K562 (cell line): ENCODE measurements at regions not wholly inside any gene's neighbourhood (a gene's known extent, or its start where the extent isn't known, plus 50 kb on each side); places are given as distances from the start of the nearest gene placed in this dataset.

Experiments used
- ATAC-seq: fragments of 200-7000 bp; cut with Tn5 transposase; 3 replicates; pipeline ENCODE4 v1.9.1; 2020; ENCODE audit warnings: moderate library complexity
- BruUV-seq: library from RNA; stranded (reverse); fragments of 400-500 nt; replicated peaks from 2 replicates; lab custom pipeline; 2021; lab: Mats Ljungman, UMichigan
- CTCF ChIA-PET: fragments of 300-600 bp; formaldehyde crosslinking; extraction: SDS; loops from one replicate; lab custom pipeline; 2021; ENCODE audit warnings: low intra/inter-chr PET ratio; lab: Yijun Ruan, JAX
- POLR2A ChIA-PET: fragments of 300-600, 350-650 bp; sonication (Branson Sonifier 250); formaldehyde crosslinking; extraction: SDS; loops from one replicate; lab custom pipeline; 2021; ENCODE audit warnings: antibody characterized with exemption, inconsistent platforms; lab: Yijun Ruan, JAX
- DNase-seq, 4 experiments: peaks; one replicate each; pipeline versions ENCODE4 v3.0.0 to v3.0.0-alpha.2; 2011 to 2018; ENCODE audit warnings: low spot score in 3 of 4, mixed read lengths in 3 of 4; ENCODE audit errors: extremely low read depth in 1 of 4
- FAIRE-seq: peaks from 2 replicates; lab custom pipeline; 2011; peaks lifted over from hg19 to GRCh38; lab: Jason Lieb, UNC
- H2AFZ ChIP-seq: 2 replicates; pipeline ENCODE4 v1.6.0; 2011; ENCODE audit warnings: low read depth, low read length, control low read depth, inconsistent platforms
- H3K27ac ChIP-seq: fragments of 200-600 bp; 3 replicates; pipeline ENCODE4 v1.8.0; 2011; ENCODE audit warnings: low read depth, mild to moderate bottlenecking, control low read depth, inconsistent platforms, low read length, moderate library complexity, mixed read lengths; ENCODE audit errors: extremely low read depth
- H3K27me3 ChIP-seq, 2 experiments: fragments of 300-600 bp in 1 of 2; 2 replicates in 1 of 2; 3 replicates in 1 of 2; pipeline versions ENCODE4 v1.6.0 to v1.8.0; 2011; ENCODE audit warnings: inconsistent platforms in 2 of 2, low read length in 2 of 2, mild to moderate bottlenecking in 1 of 2, mixed read lengths in 1 of 2, moderate library complexity in 1 of 2; ENCODE audit not compliant: control insufficient read depth in 2 of 2, insufficient read depth in 2 of 2
- H3K36me3 ChIP-seq: fragments of 300-600 bp; 3 replicates; pipeline ENCODE4 v1.8.0; 2011; ENCODE audit warnings: mild to moderate bottlenecking, low read length, inconsistent platforms; ENCODE audit not compliant: control insufficient read depth, insufficient read depth
- H3K4me1 ChIP-seq, 2 experiments: fragments of 200-600 bp in 1 of 2; replicated peaks in 1 of 2; 2 replicates in 1 of 2; 3 replicates in 1 of 2; pipeline versions ENCODE4 v1.5.1 to v1.8.0; 2011; ENCODE audit warnings: inconsistent platforms in 2 of 2, low read length in 2 of 2, mild to moderate bottlenecking in 1 of 2, mixed read lengths in 1 of 2, moderate library complexity in 1 of 2; ENCODE audit not compliant: control insufficient read depth in 2 of 2, insufficient read depth in 2 of 2
- H3K4me2 ChIP-seq: 2 replicates; pipeline ENCODE4 v1.6.1; 2011; ENCODE audit warnings: low read length, control low read depth, inconsistent platforms, mixed read lengths; ENCODE audit not compliant: insufficient read depth
- H3K4me3 ChIP-seq: fragments of 200-600 bp; sonication (generic), shearing (Covaris generic); 2 replicates; pipeline ENCODE4 v1.5.1; 2016; ENCODE audit warnings: control low read depth, inconsistent platforms
- H3K79me2 ChIP-seq: fragments of 200-600 bp; 3 replicates; pipeline ENCODE4 v1.8.0; 2011; ENCODE audit warnings: low read length, inconsistent platforms; ENCODE audit not compliant: control insufficient read depth, insufficient read depth
- H3K9ac ChIP-seq, 2 experiments: 2 replicates each; pipeline versions ENCODE4 v1.6.0 to v1.6.1; 2011; ENCODE audit warnings: low read depth in 2 of 2, low read length in 2 of 2, control low read depth in 1 of 2, inconsistent platforms in 1 of 2, mild to moderate bottlenecking in 1 of 2, mixed read lengths in 1 of 2; ENCODE audit not compliant: insufficient read depth in 1 of 2
- H3K9me1 ChIP-seq: one replicate; pipeline ENCODE4 v1.6.0; 2011; ENCODE audit warnings: inconsistent platforms, mild to moderate bottlenecking, low read length, moderate library complexity; ENCODE audit not compliant: control insufficient read depth, insufficient read depth
- H3K9me3 ChIP-seq: replicated peaks from 2 replicates; pipeline ENCODE4 v1.5.1; 2011; ENCODE audit warnings: low read depth, low read length, inconsistent platforms; ENCODE audit not compliant: control insufficient read depth, insufficient read depth
- H4K20me1 ChIP-seq: replicated peaks from 2 replicates; pipeline ENCODE4 v1.6.1; 2011; ENCODE audit warnings: low read length, inconsistent platforms, mixed read lengths; ENCODE audit not compliant: control insufficient read depth, insufficient read depth
- CEBPG ChIP-seq, 3 experiments: fragments of 200-800 bp in 1 of 3; sonication (Bioruptor generic) in 1 of 3; sonication (generic) in 1 of 3; formaldehyde crosslinking in 1 of 3; IDR thresholded peaks in 2 of 3; conservative IDR thresholded peaks in 1 of 3; 2 replicates each; pipeline versions ENCODE4 v1.6.1 to v1.8.0; 2016 to 2022; ENCODE audit warnings: missing compliant biosample characterization in 2 of 3, missing genetic modification characterization in 2 of 3, mild to moderate bottlenecking in 1 of 3, missing genetic modification reagents in 1 of 3
- GATAD2A ChIP-seq: fragments of 450-650 bp; IDR thresholded peaks from 2 replicates; pipeline ENCODE4 v1.6.1; 2017
- MAFG ChIP-seq: fragments of 450-650 bp; conservative IDR thresholded peaks from 2 replicates; pipeline ENCODE4 v1.6.1; 2016; ENCODE audit warnings: missing genetic modification characterization, missing compliant biosample characterization
- MEF2A ChIP-seq: IDR thresholded peaks from 2 replicates; pipeline ENCODE4 v1.6.1; 2011; ENCODE audit warnings: low read depth, mild to moderate bottlenecking, low read length, moderate library complexity; ENCODE audit not compliant: control insufficient read depth
- MTA2 ChIP-seq: fragments of 450-650 bp; IDR thresholded peaks from 2 replicates; pipeline ENCODE4 v1.6.1; 2016; ENCODE audit warnings: low read depth
- NFATC3 ChIP-seq: fragments of 450-650 bp; IDR thresholded peaks from 2 replicates; pipeline ENCODE4 v1.6.1; 2017; ENCODE audit warnings: mild to moderate bottlenecking
- RFX5 ChIP-seq: IDR thresholded peaks from 2 replicates; pipeline ENCODE4 v1.6.1; 2011; ENCODE audit warnings: low read depth, mild to moderate bottlenecking, improper control_type of control experiment, low read length
- TEAD4 ChIP-seq, 2 experiments: sonication (generic) in 1 of 2; formaldehyde crosslinking in 1 of 2; IDR thresholded peaks; 2 replicates each; pipeline versions ENCODE4 v1.6.1 to v1.8.0; 2012 to 2022; ENCODE audit warnings: borderline replicate concordance in 1 of 2, inconsistent platforms in 1 of 2, low read length in 1 of 2, mild to moderate bottlenecking in 1 of 2, missing genetic modification reagents in 1 of 2
- U2AF1 ChIP-seq: fragments of 200-400 bp; formaldehyde crosslinking; optimal IDR thresholded peaks from 2 replicates; pipeline ENCODE3; 2017; ENCODE audit warnings: mild to moderate bottlenecking, low read depth, low read length, moderate library complexity
- ZBTB1 ChIP-seq: sonication (generic); formaldehyde crosslinking; IDR thresholded peaks from 2 replicates; pipeline ENCODE4 v1.8.1; 2023; ENCODE audit warnings: missing genetic modification reagents, low read depth, mild to moderate bottlenecking, borderline replicate concordance
- ZNF253 ChIP-seq: fragments of 250-450 bp; sonication (Bioruptor Pico); conservative IDR thresholded peaks from 2 replicates; pipeline ENCODE4 v1.6.1; 2021; ENCODE audit warnings: mild to moderate bottlenecking
- WGBS: fragments of 100-300 bp; shearing (Covaris generic); methylation state at CpG from one replicate; pipeline ENCODE4 v1.1.6; 2016; ENCODE audit warnings: low coverage, mixed read lengths; ENCODE audit not compliant: insufficient coverage; ENCODE audit errors: missing lambda C conversion rate; 5-methylcytosine and 5-hydroxymethylcytosine counted together
- in situ Hi-C: fragments of 300-500 bp; cut with MboI; formaldehyde crosslinking; loops from 4 replicates; pipeline ENCODE4 v1.15.0; 2018; ENCODE audit warnings: inconsistent platforms, mixed read lengths
- intact Hi-C: fragments of 100-400 bp; cut with micrococcal nuclease; formaldehyde crosslinking; loops from 2 replicates; pipeline ENCODE4 v1.14.2; 2022
- TF ChIP-seq, protein P1 (sequence below), 2 experiments: fragments of 450-650 bp; IDR thresholded peaks; 2 replicates each; pipeline ENCODE4 v1.6.1; 2016; ENCODE audit warnings: mild to moderate bottlenecking in 2 of 2, borderline replicate concordance in 1 of 2, low read depth in 1 of 2, moderate library complexity in 1 of 2
- TF ChIP-seq, protein P2 (sequence below): fragments of 450-650 bp; IDR thresholded peaks from 2 replicates; pipeline ENCODE4 v1.6.1; 2016; ENCODE audit warnings: missing biosample characterization, missing genetic modification characterization

DNA sequence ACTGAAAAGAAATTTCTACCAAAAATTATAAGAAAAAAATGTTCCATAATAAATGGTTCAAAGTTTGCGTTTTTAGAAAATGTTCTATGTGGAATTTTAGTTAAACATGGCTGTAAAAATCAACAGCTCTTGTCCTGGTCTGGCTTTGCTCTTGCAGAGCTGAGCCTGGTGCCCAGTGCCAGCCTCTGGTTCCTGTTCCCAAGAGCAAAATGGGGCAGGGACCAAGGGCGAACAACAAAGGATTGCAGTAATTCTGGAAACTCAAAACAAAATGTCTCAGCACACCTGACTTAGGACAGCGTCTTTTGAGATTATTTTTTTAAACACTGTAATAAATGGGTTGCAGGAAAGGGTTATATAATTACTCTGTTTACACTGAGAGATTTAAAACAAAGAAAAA lies 174.7 kb downstream of the ANAPC1 start:
- ChIA-PET POLR2A (no interaction called here), CTCF (no interaction called here)
- H3K9me1 ChIP-seq = peaks cover 2% of the 10 kb centered on the region
- H3K36me3 ChIP-seq = no peaks in the 10 kb centered on the region
- no TSS peak for BruUV-seq
- FAIRE-seq (no peak), ATAC-seq (no peak), DNase-seq (no peak)
- H3K4me2 ChIP-seq = no peak overlapping the region
- in situ Hi-C loops = loop anchor here (25.0 kb wide), 2 partner anchors 197 to 897 kb away; no protein-coding TSS in a partner anchor
- H3K4me3 ChIP-seq = no peak overlapping the region
- H3K9me3 ChIP-seq = no peaks in the 10 kb centered on the region
- no peak overlapping the region for H2AFZ ChIP-seq
- H3K79me2 ChIP-seq = no peaks in the 10 kb centered on the region
- H4K20me1 ChIP-seq = no peaks in the 10 kb centered on the region; the same call in 1 of the 2 replicates
- intact Hi-C loops = no loop called here
- no peak overlapping the region for H3K27ac ChIP-seq
- TF ChIP-seq, protein P1, sequence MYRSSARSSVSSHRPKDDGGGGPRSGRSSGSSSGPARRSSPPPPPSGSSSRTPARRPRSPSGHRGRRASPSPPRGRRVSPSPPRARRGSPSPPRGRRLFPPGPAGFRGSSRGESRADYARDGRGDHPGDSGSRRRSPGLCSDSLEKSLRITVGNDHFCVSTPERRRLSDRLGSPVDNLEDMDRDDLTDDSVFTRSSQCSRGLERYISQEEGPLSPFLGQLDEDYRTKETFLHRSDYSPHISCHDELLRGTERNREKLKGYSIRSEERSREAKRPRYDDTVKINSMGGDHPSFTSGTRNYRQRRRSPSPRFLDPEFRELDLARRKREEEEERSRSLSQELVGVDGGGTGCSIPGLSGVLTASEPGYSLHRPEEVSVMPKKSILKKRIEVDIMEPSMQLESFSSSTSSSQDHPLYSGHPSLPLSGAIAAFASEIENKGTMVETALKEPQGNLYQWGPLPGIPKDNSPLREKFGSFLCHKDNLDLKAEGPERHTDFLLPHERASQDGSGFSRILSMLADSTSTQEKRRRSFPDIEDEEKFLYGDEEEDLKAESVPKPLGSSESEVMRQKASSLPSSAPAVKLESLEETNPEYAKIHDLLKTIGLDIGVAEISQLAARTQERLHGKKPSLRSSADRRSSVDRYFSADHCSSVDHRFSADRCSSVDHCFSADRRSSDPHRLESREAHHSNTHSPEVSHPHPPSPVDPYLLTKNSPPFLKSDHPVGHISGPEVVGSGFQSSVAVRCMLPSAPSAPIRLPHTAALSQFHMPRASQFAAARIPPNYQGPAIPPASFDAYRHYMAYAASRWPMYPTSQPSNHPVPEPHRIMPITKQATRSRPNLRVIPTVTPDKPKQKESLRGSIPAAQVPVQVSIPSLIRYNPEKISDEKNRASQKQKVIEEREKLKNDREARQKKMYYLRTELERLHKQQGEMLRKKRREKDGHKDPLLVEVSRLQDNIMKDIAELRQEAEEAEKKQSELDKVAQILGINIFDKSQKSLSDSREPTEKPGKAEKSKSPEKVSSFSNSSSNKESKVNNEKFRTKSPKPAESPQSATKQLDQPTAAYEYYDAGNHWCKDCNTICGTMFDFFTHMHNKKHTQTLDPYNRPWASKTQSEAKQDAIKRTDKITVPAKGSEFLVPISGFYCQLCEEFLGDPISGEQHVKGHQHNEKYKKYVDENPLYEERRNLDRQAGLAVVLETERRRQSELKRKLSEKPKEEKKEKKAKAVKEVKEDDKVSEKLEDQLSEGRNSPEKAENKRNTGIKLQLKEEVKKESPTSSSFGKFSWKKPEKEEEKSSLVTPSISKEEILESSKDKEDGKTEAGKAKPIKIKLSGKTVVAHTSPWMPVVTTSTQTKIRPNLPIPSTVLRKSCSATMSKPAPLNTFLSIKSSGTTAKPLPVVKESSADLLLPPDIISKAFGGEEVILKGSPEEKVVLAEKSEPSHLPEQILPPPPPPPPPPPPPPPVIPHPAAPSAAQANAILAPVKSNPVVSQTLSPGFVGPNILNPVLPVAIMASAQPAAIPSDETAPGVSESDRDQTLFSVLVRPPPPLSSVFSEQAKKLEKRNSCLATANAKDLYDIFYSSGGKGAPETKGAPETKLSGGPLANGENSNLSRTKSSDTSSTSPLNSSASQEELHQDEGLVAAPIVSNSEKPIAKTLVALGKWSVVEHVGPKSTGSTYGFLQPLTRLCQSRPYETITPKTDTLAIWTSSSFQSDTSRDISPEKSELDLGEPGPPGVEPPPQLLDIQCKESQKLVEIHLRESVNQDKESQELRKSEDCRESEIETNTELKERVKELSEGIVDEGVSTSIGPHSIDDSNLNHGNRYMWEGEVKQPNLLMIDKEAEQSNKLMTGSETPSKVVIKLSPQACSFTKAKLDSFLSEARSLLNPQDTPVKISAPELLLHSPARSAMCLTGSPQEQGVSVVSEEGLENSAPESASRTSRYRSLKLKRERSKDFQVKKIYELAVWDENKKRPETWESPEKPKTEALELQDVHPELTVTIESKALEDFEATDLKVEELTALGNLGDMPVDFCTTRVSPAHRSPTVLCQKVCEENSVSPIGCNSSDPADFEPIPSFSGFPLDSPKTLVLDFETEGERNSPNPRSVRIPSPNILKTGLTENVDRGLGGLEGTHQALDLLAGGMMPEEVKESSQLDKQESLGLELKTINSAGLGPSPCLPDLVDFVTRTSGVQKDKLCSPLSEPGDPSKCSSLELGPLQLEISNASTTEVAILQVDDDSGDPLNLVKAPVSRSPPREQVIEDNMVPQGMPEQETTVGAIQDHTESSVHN (IDR thresholded peaks at IDR 0.05; ENCODE audit: borderline replicate concordance in 1 of 2, low read depth in 1 of 2) = no peak
- TF ChIP-seq U2AF1 (no peak), MAFG (tag) (no peak), TEAD4 (IDR thresholded peaks at IDR 0.05; ENCODE audit: low read length) (no peak), TEAD4 (CRISPR knock-in tag; IDR thresholded peaks at IDR 0.05; ENCODE audit: borderline replicate concordance) (no peak), RFX5 (no peak), ZBTB1 (CRISPR knock-in tag) (no peak), MEF2A (no peak), NFATC3 (no peak), GATAD2A (no peak), MTA2 (no peak), CEBPG (CRISPR knock-in tag; IDR thresholded peaks at IDR 0.05) (no peak), CEBPG (tag; conservative IDR thresholded peaks at IDR 0.05 in 1 of 2, IDR thresholded peaks at IDR 0.05 in 1 of 2) (no peak), ZNF253 (CRISPR knock-in tag) (no peak)
- TF ChIP-seq, protein P2, sequence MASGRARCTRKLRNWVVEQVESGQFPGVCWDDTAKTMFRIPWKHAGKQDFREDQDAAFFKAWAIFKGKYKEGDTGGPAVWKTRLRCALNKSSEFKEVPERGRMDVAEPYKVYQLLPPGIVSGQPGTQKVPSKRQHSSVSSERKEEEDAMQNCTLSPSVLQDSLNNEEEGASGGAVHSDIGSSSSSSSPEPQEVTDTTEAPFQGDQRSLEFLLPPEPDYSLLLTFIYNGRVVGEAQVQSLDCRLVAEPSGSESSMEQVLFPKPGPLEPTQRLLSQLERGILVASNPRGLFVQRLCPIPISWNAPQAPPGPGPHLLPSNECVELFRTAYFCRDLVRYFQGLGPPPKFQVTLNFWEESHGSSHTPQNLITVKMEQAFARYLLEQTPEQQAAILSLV = no peak
- no peaks in the 10 kb centered on the region for H3K27me3 ChIP-seq
- WGBS = 5% methylated on average over 3 of the region's 3 CpGs
- H3K9ac ChIP-seq = no peak overlapping the region
- no peaks in the 10 kb centered on the region; a peak in 2 of 5 replicates for H3K4me1 ChIP-seq
